Body of pancreas (tissue), 4 donors: ENCODE measurements at regions not wholly inside any gene's neighbourhood (a gene's known extent, or its start where the extent isn't known, plus 50 kb on each side); places are given as distances from the start of the nearest gene placed in this dataset.

Source experiments
- POLR2A ChIP-seq, 3 donors: fragments of 450-650 bp; IDR thresholded peaks; one replicate each; pipeline ENCODE4 v1.6.1; 2016; ENCODE audit warnings: antibody characterized with exemption in 3 of 3, mild to moderate bottlenecking in 2 of 3
- TF ChIP-seq, protein P1 (sequence below), 7 experiments: fragments of 450-650 bp in 4 of 7; fragments of 200-600 bp in 3 of 7; sonication (generic) in 3 of 7; IDR thresholded peaks; one replicate each; pipeline ENCODE4 v1.5.1; 2016 to 2019; ENCODE audit warnings: antibody characterized with exemption in 7 of 7

DNA sequence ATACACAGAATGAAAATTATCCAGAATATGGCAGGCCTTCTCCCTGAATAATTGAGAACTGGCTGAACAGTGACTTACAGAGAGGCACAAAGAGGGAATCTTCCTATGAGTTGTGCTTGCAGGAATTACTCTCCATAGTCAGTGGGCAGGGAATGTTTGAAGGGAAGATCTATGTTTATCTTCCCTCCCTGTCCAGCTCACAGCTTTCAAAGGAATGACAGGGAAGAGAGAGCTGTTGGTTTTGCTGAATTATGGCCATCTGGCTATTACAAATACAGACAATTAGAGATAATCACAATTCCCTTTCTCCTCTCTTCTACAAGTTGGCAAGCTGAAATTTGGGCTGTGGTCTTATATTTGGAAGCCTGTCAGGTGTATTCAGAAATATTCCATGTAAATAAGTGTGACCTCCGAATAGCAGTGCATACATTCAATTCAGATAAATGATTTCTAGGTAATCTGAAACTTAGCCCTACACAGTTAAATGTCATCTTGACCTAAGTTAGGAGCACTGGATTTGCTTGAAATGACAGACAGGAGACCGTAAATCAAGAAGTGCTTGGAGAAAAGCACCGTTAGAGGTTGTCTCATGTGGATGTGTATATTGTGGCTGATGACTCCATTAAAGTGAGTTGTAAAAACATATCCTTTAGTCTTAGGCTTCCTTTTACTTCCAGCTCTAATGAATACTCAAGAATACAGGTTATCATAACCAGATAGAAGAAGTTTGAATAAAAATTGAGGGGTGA, 136.8 kb downstream of the C4orf33 start:
- TF ChIP-seq, protein P1, sequence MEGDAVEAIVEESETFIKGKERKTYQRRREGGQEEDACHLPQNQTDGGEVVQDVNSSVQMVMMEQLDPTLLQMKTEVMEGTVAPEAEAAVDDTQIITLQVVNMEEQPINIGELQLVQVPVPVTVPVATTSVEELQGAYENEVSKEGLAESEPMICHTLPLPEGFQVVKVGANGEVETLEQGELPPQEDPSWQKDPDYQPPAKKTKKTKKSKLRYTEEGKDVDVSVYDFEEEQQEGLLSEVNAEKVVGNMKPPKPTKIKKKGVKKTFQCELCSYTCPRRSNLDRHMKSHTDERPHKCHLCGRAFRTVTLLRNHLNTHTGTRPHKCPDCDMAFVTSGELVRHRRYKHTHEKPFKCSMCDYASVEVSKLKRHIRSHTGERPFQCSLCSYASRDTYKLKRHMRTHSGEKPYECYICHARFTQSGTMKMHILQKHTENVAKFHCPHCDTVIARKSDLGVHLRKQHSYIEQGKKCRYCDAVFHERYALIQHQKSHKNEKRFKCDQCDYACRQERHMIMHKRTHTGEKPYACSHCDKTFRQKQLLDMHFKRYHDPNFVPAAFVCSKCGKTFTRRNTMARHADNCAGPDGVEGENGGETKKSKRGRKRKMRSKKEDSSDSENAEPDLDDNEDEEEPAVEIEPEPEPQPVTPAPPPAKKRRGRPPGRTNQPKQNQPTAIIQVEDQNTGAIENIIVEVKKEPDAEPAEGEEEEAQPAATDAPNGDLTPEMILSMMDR (IDR thresholded peaks at IDR 0.05), result no peak
- no peak for TF ChIP-seq POLR2A (IDR thresholded peaks at IDR 0.05)
